ENCODE measurements at regions not wholly inside any gene's neighbourhood (a gene's known extent, or its start where the extent isn't known, plus 50 kb on each side); places are given as distances from the start of the nearest gene placed in this dataset.

DNA sequence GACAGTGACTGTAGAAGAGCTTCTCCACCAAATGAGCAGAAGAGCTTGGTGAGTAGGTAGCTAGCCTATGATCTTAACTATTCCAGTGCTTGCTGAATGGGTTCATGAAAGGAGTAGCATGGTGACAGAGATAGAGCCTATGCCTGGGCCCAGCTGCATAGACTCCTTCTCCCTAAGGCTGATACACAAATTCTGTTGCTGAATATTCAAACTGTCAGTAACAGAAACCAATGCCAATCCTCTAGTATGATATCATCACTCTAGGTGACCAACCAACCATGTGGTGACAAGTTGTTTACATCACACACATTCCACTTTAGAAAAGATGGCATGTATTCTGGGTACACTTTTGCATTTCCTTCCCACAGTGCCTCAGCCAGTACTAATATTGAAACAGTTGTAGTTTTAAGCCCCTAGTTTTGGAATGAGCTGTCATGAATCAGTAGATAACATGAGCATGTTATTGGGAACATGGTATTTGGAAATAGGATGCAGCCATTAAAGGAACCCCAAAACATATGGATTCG, 103.4 kb upstream of the GRXCR1 start:
- WGBS (ENCODE audit: low lambda C conversion rate): 0% methylated on average over 1 of the region's 1 CpG
- Histone ChIP-seq H3K27ac (ENCODE audit: low read depth in 2 of 2, low read length in 1 of 2) (no peak overlapping the region), H3K9ac (no peak overlapping the region), H3K79me2 (ENCODE audit: insufficient read depth) (no peaks in the 10 kb centered on the region), H3K36me3 (replicated peaks in 1 of 2; ENCODE audit: control insufficient read depth in 1 of 2, insufficient read depth in 2 of 2, low read length in 1 of 2) (no peaks in the 10 kb centered on the region), H3F3A (replicated peaks; ENCODE audit: insufficient read depth) (no peaks in the 10 kb centered on the region), H2AFZ (ENCODE audit: low read depth) (no peak overlapping the region), H4K20me1 (ENCODE audit: insufficient read depth) (no peaks in the 10 kb centered on the region), H3K9me3 (no peaks in the 10 kb centered on the region), H3K9me2 (no peaks in the 10 kb centered on the region), H3K4me2 (no peak overlapping the region), H3K27me3 (ENCODE audit: insufficient read depth) (no peaks in the 10 kb centered on the region), H3K4me3 (ENCODE audit: low read depth in 2 of 2, low read length in 1 of 2) (no peak overlapping the region), H3K4me1 (ENCODE audit: control insufficient read depth in 1 of 2, insufficient read depth in 2 of 2, low read depth in 1 of 2, low read length in 1 of 2) (peaks cover 0 to 2% of the 10 kb centered on the region in 2 experiments; a peak in 1 of 4 replicates)
- CTCF ChIA-PET: interaction anchor here (0.9 to 1.2 kb wide), 2 partner anchors 29 to 31 kb away, joined by 3 read pairs; no protein-coding TSS in a partner anchor
- TF ChIP-seq JUND (IDR thresholded peaks at IDR 0.05) (no peak), FOSL2 (IDR thresholded peaks at IDR 0.05; ENCODE audit: borderline replicate concordance, low read depth) (no peak), FOXM1 (IDR thresholded peaks at IDR 0.05; ENCODE audit: low read depth) (no peak), GATA2 (CRISPR knock-in tag; IDR thresholded peaks at IDR 0.05) (no peak), CHD2 (IDR thresholded peaks at IDR 0.05; ENCODE audit: low read length, partially characterized antibody) (no peak), EP300 (IDR thresholded peaks at IDR 0.05; ENCODE audit: borderline replicate concordance in 1 of 2, low read depth in 1 of 2, low read length in 1 of 2) (no peak), TAF1 (IDR thresholded peaks at IDR 0.05; ENCODE audit: borderline replicate concordance, low read depth, low read length) (no peak), TEAD4 (IDR thresholded peaks at IDR 0.05; ENCODE audit: borderline replicate concordance, insufficient read depth) (no peak), POLR2AphosphoS5 (IDR thresholded peaks at IDR 0.05; ENCODE audit: low read depth, low read length) (no peak), EZH2phosphoT487 (IDR thresholded peaks at IDR 0.05; ENCODE audit: borderline replicate concordance, low read depth) (no peak), RCOR1 (IDR thresholded peaks at IDR 0.05; ENCODE audit: low read length) (no peak), GABPA (IDR thresholded peaks at IDR 0.05; ENCODE audit: low read depth) (no peak), FOXJ3 (CRISPR knock-in tag; IDR thresholded peaks at IDR 0.05) (no peak), YY1 (IDR thresholded peaks at IDR 0.05; ENCODE audit: low read depth) (no peak)
- TF ChIP-seq, protein P1, sequence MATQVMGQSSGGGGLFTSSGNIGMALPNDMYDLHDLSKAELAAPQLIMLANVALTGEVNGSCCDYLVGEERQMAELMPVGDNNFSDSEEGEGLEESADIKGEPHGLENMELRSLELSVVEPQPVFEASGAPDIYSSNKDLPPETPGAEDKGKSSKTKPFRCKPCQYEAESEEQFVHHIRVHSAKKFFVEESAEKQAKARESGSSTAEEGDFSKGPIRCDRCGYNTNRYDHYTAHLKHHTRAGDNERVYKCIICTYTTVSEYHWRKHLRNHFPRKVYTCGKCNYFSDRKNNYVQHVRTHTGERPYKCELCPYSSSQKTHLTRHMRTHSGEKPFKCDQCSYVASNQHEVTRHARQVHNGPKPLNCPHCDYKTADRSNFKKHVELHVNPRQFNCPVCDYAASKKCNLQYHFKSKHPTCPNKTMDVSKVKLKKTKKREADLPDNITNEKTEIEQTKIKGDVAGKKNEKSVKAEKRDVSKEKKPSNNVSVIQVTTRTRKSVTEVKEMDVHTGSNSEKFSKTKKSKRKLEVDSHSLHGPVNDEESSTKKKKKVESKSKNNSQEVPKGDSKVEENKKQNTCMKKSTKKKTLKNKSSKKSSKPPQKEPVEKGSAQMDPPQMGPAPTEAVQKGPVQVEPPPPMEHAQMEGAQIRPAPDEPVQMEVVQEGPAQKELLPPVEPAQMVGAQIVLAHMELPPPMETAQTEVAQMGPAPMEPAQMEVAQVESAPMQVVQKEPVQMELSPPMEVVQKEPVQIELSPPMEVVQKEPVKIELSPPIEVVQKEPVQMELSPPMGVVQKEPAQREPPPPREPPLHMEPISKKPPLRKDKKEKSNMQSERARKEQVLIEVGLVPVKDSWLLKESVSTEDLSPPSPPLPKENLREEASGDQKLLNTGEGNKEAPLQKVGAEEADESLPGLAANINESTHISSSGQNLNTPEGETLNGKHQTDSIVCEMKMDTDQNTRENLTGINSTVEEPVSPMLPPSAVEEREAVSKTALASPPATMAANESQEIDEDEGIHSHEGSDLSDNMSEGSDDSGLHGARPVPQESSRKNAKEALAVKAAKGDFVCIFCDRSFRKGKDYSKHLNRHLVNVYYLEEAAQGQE (IDR thresholded peaks at IDR 0.05; ENCODE audit: low read depth, low read length): no peak
- TF ChIP-seq, protein P2, sequence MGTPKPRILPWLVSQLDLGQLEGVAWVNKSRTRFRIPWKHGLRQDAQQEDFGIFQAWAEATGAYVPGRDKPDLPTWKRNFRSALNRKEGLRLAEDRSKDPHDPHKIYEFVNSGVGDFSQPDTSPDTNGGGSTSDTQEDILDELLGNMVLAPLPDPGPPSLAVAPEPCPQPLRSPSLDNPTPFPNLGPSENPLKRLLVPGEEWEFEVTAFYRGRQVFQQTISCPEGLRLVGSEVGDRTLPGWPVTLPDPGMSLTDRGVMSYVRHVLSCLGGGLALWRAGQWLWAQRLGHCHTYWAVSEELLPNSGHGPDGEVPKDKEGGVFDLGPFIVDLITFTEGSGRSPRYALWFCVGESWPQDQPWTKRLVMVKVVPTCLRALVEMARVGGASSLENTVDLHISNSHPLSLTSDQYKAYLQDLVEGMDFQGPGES (IDR thresholded peaks at IDR 0.05; ENCODE audit: low read depth, low read length): no peak
- TF ChIP-seq, protein P3, sequence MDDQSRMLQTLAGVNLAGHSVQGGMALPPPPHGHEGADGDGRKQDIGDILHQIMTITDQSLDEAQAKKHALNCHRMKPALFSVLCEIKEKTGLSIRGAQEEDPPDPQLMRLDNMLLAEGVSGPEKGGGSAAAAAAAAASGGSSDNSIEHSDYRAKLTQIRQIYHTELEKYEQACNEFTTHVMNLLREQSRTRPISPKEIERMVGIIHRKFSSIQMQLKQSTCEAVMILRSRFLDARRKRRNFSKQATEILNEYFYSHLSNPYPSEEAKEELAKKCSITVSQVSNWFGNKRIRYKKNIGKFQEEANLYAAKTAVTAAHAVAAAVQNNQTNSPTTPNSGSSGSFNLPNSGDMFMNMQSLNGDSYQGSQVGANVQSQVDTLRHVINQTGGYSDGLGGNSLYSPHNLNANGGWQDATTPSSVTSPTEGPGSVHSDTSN (IDR thresholded peaks at IDR 0.05): no peak
- TF ChIP-seq, protein P4, sequence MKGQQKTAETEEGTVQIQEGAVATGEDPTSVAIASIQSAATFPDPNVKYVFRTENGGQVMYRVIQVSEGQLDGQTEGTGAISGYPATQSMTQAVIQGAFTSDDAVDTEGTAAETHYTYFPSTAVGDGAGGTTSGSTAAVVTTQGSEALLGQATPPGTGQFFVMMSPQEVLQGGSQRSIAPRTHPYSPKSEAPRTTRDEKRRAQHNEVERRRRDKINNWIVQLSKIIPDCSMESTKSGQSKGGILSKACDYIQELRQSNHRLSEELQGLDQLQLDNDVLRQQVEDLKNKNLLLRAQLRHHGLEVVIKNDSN (IDR thresholded peaks at IDR 0.05; ENCODE audit: borderline replicate concordance, low read depth): no peak
- DNase-seq: no peak
- POLR2A ChIA-PET: no interaction called here
